AG09319 (cell line): ENCODE measurements at regions not wholly inside any gene's neighbourhood (a gene's known extent, or its start where the extent isn't known, plus 50 kb on each side); places are given as distances from the start of the nearest gene placed in this dataset.
"Not testable (repeated sequence)": the region's sequence is repeated elsewhere in the genome, so short reads cannot be mapped to it uniquely, and the experiment has no call there.

ENCODE experiments used
- DNase-seq: peaks from one replicate; pipeline ENCODE4 v3.0.0-alpha.2; 2010; ENCODE audit warnings: low read depth; ENCODE audit errors: extremely low read depth
- CTCF ChIP-seq: IDR thresholded peaks from 2 replicates; pipeline ENCODE4 v1.5.1; 2011; ENCODE audit warnings: low read depth, mild to moderate bottlenecking, inconsistent platforms, low read length, moderate library complexity

GRCh38 chr9:90515510-90515909, 127.1 kb downstream of the DIRAS2 start:
- no peak for DNase-seq
- no peak for TF ChIP-seq CTCF

- DNase-seq = no peak
Observed at GRCh38 chr9:90517103-90517502, 125.5 kb downstream of the DIRAS2 start.

GRCh38 chr9:90521811-90522570, 120.6 kb downstream of the DIRAS2 start:
- no peak for DNase-seq
- TF ChIP-seq CTCF = no peak

More at GRCh38 chr9:90517103-90517502, 125.5 kb downstream of the DIRAS2 start:
- TF ChIP-seq CTCF = no peak

GRCh38 chr9:90523958-90524357, 118.7 kb downstream of the DIRAS2 start:
- DNase-seq = no peak
- TF ChIP-seq CTCF = no peak

GRCh38 chr9:90526386-90526785, 116.2 kb downstream of the DIRAS2 start:
- no peak for TF ChIP-seq CTCF
- no peak for DNase-seq

- not testable (repeated sequence) for DNase-seq
Observed at GRCh38 chr9:90536094-90536493, 106.5 kb downstream of the DIRAS2 start.

- no peak for TF ChIP-seq CTCF
- no peak for DNase-seq
Observed at GRCh38 chr9:90538566-90538965, 104.1 kb downstream of the DIRAS2 start.

- no peak for DNase-seq
- no peak for TF ChIP-seq CTCF
Observed at GRCh38 chr9:90539286-90539685, 103.3 kb downstream of the DIRAS2 start.
